Rectal smooth muscle tissue (tissue), 1 donor: ENCODE measurements at regions not wholly inside any gene's neighbourhood (a gene's known extent, or its start where the extent isn't known, plus 50 kb on each side); places are given as distances from the start of the nearest gene placed in this dataset.
"Not testable (repeated sequence)": the region's sequence is repeated elsewhere in the genome, so short reads cannot be mapped to it uniquely, and the experiment has no call there.

ENCODE experiments used
- H3K27ac ChIP-seq: one replicate; pipeline ENCODE4 v1.7.0; 2013; ENCODE audit warnings: low read depth, low read length, inconsistent platforms
- H3K27me3 ChIP-seq: one replicate; pipeline ENCODE4 v1.7.0; 2013; ENCODE audit warnings: low read length; ENCODE audit not compliant: control insufficient read depth, insufficient read depth
- H3K36me3 ChIP-seq: one replicate; pipeline ENCODE4 v1.7.0; 2013; ENCODE audit warnings: low read length; ENCODE audit not compliant: control insufficient read depth, insufficient read depth
- H3K4me1 ChIP-seq: one replicate; pipeline ENCODE4 v1.7.0; 2013; ENCODE audit warnings: low read length; ENCODE audit not compliant: control insufficient read depth, insufficient read depth
- H3K4me3 ChIP-seq: one replicate; pipeline ENCODE4 v1.7.0; 2013; ENCODE audit warnings: low read length
- H3K9ac ChIP-seq: one replicate; pipeline ENCODE4 v1.7.0; 2013; ENCODE audit warnings: low read length

DNA sequence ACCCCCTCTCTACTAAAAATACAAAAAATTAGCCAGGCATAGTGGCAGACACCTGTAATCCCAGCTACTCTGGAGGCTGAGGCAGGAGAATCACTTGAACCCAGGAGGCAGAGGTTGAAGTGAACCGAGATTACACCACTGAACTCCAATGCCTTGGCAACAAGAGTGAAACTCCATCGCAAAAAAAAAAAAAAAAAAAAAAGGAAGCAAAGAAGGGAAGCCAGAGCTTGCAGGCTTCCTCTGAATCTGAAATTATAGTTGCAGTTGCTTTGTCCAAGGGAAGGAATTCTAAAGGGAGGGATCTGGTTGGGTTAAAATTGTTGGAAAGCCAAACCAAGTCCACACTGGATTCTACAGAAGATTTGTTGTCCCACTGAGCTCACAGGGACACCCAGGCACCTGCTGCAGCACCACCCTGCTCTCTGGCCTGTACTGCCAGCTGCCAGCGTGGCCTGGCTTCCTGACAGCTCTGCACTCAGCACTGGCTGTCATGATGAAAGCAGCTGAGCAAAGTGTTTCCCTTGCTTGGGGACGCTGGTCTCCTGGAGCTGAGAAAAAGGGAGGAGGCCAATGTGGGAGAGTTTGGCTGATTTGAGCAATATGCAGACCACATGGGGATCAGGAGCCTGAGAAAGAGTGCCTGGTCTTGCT lies 88.8 kb upstream of the HES1 start:
- no peak overlapping the region for H3K4me3 ChIP-seq
- no peaks in the 10 kb centered on the region for H3K4me1 ChIP-seq
- H3K9ac ChIP-seq: no peak overlapping the region
- no peaks in the 10 kb centered on the region for H3K27me3 ChIP-seq
- no peak overlapping the region for H3K27ac ChIP-seq
- no peaks in the 10 kb centered on the region for H3K36me3 ChIP-seq

DNA sequence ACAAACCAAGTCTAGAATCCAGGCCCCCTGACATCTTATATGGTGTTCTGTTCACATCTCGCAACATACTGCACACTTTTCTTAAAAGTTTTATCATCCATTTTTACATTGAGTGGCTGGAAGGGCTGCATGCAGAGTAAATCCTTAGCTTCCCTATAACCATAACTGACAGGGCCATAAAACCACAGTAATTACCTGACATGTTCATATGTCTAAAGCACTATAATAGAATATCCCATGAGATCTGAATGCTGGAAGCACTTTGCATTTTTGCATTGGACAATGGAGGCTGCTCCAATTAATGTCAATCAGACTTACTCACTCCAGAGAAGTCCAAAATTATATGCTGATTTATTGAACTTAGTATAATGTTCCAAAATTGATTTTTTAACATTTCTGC lies 86.6 kb upstream of the HES1 start:
- H3K4me1 ChIP-seq: no peaks in the 10 kb centered on the region

GRCh38 chr3:194050782-194051320 lies 85.1 kb upstream of the HES1 start:
- no peaks in the 10 kb centered on the region for H3K36me3 ChIP-seq
- H3K27me3 ChIP-seq: no peaks in the 10 kb centered on the region
- H3K9ac ChIP-seq: no peak overlapping the region
- no peak overlapping the region for H3K27ac ChIP-seq
- H3K4me3 ChIP-seq: no peak overlapping the region
- no peaks in the 10 kb centered on the region for H3K4me1 ChIP-seq

More for the DNA sequence above, 86.6 kb upstream of the HES1 start:
- Histone ChIP-seq H3K36me3 (no peaks in the 10 kb centered on the region), H3K9ac (no peak overlapping the region), H3K4me3 (no peak overlapping the region), H3K27me3 (no peaks in the 10 kb centered on the region), H3K27ac (no peak overlapping the region)

GRCh38 chr3:194051366-194052149 lies 84.4 kb upstream of the HES1 start:
- no peak overlapping the region for H3K4me3 ChIP-seq
- no peak overlapping the region for H3K9ac ChIP-seq
- H3K27ac ChIP-seq: no peak overlapping the region
- H3K27me3 ChIP-seq: no peaks in the 10 kb centered on the region
- no peaks in the 10 kb centered on the region for H3K4me1 ChIP-seq
- H3K36me3 ChIP-seq: no peaks in the 10 kb centered on the region

DNA sequence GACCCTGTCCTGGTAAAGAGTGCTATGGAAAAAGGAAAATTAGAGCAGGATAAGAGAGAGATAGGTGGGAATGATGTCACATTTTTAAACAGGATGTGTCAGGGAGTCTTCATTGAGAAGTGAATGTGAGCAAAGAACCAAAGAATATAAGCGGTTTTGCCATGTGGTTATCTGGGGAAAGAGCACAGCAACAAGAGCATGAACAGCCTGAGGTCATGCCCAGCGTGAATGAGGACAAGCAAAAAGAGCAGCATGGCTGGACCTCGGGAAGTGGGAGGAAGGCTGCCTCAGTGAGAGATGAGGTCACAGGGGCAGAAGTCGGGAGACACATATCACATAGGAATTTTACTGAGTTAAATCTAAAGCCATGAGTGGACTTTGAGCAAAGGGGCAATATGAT lies 82.8 kb upstream of the HES1 start:
- H3K27me3 ChIP-seq: no peaks in the 10 kb centered on the region
- H3K4me3 ChIP-seq: no peak overlapping the region
- no peak overlapping the region for H3K9ac ChIP-seq
- no peaks in the 10 kb centered on the region for H3K4me1 ChIP-seq
- no peak overlapping the region for H3K27ac ChIP-seq
- no peaks in the 10 kb centered on the region for H3K36me3 ChIP-seq

DNA sequence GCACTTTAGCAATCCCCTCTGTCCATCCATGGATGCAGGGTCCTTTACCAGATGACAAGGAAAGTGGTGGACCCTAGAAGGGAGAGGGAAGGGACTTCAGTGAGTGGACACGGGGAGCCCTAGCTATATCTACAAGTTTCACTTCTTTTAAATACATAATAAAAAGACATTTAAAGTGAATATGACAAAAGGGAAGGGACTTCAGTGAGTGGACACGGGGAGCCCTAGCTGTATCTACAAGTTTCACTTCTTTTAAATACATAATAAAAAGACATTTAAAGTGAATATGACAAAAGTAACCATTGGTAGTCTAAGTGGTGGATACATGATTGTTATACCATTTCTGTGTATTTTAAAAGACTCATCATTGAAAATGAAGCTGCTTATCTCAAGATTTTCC lies 81.9 kb upstream of the HES1 start:
- Histone ChIP-seq H3K27ac (no peak overlapping the region), H3K4me1 (no peaks in the 10 kb centered on the region), H3K4me3 (no peak overlapping the region), H3K9ac (no peak overlapping the region), H3K27me3 (no peaks in the 10 kb centered on the region), H3K36me3 (no peaks in the 10 kb centered on the region)

GRCh38 chr3:194054540-194054939 lies 81.4 kb upstream of the HES1 start:
- no peak overlapping the region for H3K27ac ChIP-seq
- no peak overlapping the region for H3K9ac ChIP-seq
- no peak overlapping the region for H3K4me3 ChIP-seq
- no peaks in the 10 kb centered on the region for H3K4me1 ChIP-seq
- no peaks in the 10 kb centered on the region for H3K36me3 ChIP-seq
- H3K27me3 ChIP-seq: no peaks in the 10 kb centered on the region

DNA sequence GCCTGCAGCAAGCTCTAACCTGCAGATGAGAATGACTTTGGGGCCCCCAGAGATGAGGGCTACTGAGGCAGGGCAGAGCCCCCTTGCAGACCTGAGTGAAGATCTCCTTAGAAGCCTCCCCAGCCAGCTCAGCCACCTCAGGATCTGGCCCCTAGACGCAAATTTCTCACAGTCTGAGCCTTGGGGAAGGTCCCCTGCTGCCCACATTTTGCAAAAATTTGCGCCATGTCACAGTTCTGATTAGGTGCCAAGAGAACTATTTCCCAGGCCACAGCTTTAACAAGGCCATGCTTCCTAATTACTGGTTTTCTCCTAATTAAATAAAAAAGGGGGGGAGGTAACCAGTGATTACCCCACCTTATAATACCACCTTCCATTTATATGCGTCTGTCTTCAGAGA lies 81.0 kb upstream of the HES1 start:
- H3K4me3 ChIP-seq: no peak overlapping the region
- H3K27ac ChIP-seq: no peak overlapping the region
- H3K4me1 ChIP-seq: no peaks in the 10 kb centered on the region
- no peaks in the 10 kb centered on the region for H3K36me3 ChIP-seq
- no peaks in the 10 kb centered on the region for H3K27me3 ChIP-seq
- H3K9ac ChIP-seq: no peak overlapping the region

DNA sequence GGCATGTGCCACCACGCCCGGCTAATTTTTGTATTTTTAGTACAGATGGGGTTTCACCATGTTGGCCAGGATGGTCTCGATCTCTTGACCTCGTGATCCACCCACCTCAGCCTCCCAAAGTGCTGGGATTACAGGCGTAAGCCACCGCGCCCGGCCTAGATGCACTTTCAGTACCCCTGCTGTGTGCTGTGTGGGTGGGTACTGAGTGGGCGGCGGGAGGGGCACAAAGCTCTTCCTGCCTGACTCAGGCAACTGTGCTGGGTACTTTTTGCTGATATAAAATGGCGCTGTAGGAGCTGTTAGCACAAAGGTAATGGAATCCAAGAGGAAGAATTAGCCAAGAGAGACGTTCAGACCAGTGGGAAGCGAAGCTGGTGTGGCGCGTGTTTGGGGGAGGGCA lies 79.6 kb upstream of the HES1 start:
- H3K36me3 ChIP-seq, H3K4me3 ChIP-seq, H3K9ac ChIP-seq, H3K27ac ChIP-seq, H3K27me3 ChIP-seq, H3K4me1 ChIP-seq: not testable (repeated sequence)

GRCh38 chr3:194056731-194057415 lies 79.1 kb upstream of the HES1 start:
- no peaks in the 10 kb centered on the region for H3K36me3 ChIP-seq
- no peak overlapping the region for H3K4me3 ChIP-seq

DNA sequence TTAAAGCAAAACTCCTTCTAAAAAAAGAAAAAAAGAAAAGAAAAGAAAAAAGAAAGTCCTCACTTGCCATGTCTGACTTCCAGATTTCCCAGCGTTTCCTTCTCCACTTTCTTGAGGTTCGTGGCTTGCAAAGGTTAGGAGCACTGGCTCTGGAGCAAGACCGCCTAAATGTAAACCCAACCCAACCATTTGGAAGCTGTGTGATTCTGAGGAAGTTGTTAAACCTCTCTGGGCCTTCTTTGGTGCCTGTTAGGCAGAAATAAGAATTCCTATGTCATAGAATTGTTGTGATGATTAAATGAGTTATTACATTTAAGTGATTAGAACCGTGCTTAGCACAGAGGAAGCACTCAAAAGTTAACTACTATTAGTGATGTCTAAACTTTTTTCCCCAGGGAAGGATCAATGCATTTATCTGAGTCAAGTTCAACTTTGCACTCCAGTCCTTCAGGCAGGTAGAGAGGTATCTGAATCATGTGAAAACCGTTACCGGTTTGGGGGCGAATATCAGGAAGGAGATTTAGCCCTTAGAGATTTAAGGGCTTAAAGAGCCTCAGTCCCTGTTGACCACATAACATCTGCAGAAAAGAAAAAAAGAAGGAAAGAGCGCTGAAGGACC lies 78.3 kb upstream of the HES1 start:
- Histone ChIP-seq H3K27me3 (no peaks in the 10 kb centered on the region), H3K4me3 (no peak overlapping the region), H3K36me3 (no peaks in the 10 kb centered on the region), H3K27ac (no peak overlapping the region), H3K4me1 (no peaks in the 10 kb centered on the region), H3K9ac (no peak overlapping the region)

More at GRCh38 chr3:194056731-194057415, 79.1 kb upstream of the HES1 start:
- no peaks in the 10 kb centered on the region for H3K27me3 ChIP-seq
- H3K4me1 ChIP-seq: no peaks in the 10 kb centered on the region
- no peak overlapping the region for H3K9ac ChIP-seq
- H3K27ac ChIP-seq: no peak overlapping the region

DNA sequence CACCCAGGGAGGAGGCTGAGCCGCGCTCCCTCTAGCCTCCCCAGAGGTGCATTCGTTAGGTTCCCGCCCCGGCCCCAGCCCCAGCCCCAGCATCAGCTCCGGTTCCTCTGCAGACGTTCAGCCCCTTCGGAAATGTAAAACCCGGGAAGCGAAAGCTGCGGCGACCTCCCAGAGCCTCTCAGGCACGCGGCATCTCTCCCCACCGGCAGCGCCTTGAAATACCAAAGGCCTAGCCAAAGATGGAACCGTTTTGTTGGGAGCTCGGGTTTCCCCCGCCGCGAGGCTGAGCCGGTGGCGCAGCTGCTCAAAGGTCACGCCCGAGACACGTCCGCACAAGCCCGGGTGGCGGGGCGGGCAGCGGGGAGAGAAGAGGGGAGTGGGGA lies 77.8 kb upstream of the HES1 start:
- no peak overlapping the region for H3K9ac ChIP-seq
- peak overlapping the region; percentile 40 for H3K4me3 ChIP-seq
- no peaks in the 10 kb centered on the region for H3K36me3 ChIP-seq
- no peak overlapping the region for H3K27ac ChIP-seq
- H3K4me1 ChIP-seq: no peaks in the 10 kb centered on the region
- no peaks in the 10 kb centered on the region for H3K27me3 ChIP-seq
